Osteoblast (primary cell): ENCODE measurements at regions not wholly inside any gene's neighbourhood (a gene's known extent, or its start where the extent isn't known, plus 50 kb on each side); places are given as distances from the start of the nearest gene placed in this dataset.

Experiments used
- DNase-seq: peaks from one replicate; pipeline ENCODE4 v3.0.0; 2011; ENCODE audit warnings: low spot score, mixed read lengths; ENCODE audit not compliant: insufficient read length; ENCODE audit errors: missing footprints
- H2AFZ ChIP-seq: 2 replicates; pipeline ENCODE4 v1.6.0; 2011; ENCODE audit warnings: mild to moderate bottlenecking, low read length
- H3K27ac ChIP-seq: 2 replicates; pipeline ENCODE4 v1.5.1; 2011; ENCODE audit warnings: mild to moderate bottlenecking, low read depth, low read length, moderate library complexity
- H3K27me3 ChIP-seq: 2 replicates; pipeline ENCODE4 v1.6.0; 2012; ENCODE audit warnings: mild to moderate bottlenecking, control low read depth, inconsistent platforms, low read length, moderate library complexity; ENCODE audit not compliant: insufficient read depth
- H3K36me3 ChIP-seq: 2 replicates; pipeline ENCODE4 v1.5.1; 2011; ENCODE audit warnings: mild to moderate bottlenecking, low read length, control low read depth, moderate library complexity; ENCODE audit not compliant: insufficient read depth
- H3K4me1 ChIP-seq: 2 replicates; pipeline ENCODE4 v1.5.1; 2011; ENCODE audit warnings: mild to moderate bottlenecking, low read length, control low read depth, moderate library complexity; ENCODE audit not compliant: insufficient read depth
- H3K4me2 ChIP-seq: 2 replicates; pipeline ENCODE4 v1.6.0; 2011; ENCODE audit warnings: mild to moderate bottlenecking, low read length; ENCODE audit not compliant: insufficient read depth
- H3K4me3 ChIP-seq: fragments of 200-600 bp; sonication (generic); 3 replicates; pipeline ENCODE4 v1.5.1; 2012; ENCODE audit warnings: mild to moderate bottlenecking, low read length, inconsistent platforms; ENCODE audit not compliant: insufficient read depth
- H3K79me2 ChIP-seq: 2 replicates; pipeline ENCODE4 v1.6.0; 2012; ENCODE audit warnings: mild to moderate bottlenecking, low read length, control low read depth, inconsistent platforms; ENCODE audit not compliant: insufficient read depth
- H3K9me3 ChIP-seq: 2 replicates; pipeline ENCODE4 v1.5.1; 2011; ENCODE audit warnings: low read depth, low read length, control low read depth
- H4K20me1 ChIP-seq: 2 replicates; pipeline ENCODE4 v1.6.0; 2012; ENCODE audit warnings: mild to moderate bottlenecking, low read length, control low read depth; ENCODE audit not compliant: insufficient read depth
- TF ChIP-seq, protein P1 (sequence below): IDR thresholded peaks from 2 replicates; pipeline ENCODE4 v1.5.1; 2011; ENCODE audit warnings: mild to moderate bottlenecking, low read depth, low read length, moderate library complexity; ENCODE audit errors: extremely low read depth

DNA sequence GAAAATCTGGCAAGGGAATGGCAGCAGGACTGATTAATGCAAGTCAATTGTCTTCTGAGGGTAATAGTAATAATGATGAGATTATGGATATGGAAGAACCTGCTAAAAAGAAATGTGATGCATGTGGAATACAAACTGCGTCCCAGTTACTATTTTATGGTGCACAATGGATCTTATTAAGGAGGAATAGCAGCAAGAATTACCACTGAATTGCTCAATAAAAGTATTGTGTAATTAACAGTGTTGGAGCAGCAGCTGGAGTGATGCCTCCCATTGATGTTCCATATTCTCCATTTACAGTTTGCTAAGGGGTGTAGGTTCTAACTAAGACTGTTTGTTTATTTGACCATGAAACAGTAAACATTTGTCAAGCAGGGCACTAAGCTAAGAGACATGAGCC, 167.9 kb downstream of the HRH4 start:
- no peak overlapping the region for H3K4me2 ChIP-seq
- H3K9me3 ChIP-seq = no peaks in the 10 kb centered on the region
- TF ChIP-seq, protein P1, sequence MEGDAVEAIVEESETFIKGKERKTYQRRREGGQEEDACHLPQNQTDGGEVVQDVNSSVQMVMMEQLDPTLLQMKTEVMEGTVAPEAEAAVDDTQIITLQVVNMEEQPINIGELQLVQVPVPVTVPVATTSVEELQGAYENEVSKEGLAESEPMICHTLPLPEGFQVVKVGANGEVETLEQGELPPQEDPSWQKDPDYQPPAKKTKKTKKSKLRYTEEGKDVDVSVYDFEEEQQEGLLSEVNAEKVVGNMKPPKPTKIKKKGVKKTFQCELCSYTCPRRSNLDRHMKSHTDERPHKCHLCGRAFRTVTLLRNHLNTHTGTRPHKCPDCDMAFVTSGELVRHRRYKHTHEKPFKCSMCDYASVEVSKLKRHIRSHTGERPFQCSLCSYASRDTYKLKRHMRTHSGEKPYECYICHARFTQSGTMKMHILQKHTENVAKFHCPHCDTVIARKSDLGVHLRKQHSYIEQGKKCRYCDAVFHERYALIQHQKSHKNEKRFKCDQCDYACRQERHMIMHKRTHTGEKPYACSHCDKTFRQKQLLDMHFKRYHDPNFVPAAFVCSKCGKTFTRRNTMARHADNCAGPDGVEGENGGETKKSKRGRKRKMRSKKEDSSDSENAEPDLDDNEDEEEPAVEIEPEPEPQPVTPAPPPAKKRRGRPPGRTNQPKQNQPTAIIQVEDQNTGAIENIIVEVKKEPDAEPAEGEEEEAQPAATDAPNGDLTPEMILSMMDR = no peak
- no peak for DNase-seq
- H3K79me2 ChIP-seq = no peaks in the 10 kb centered on the region
- no peaks in the 10 kb centered on the region for H3K27me3 ChIP-seq
- H2AFZ ChIP-seq = no peak overlapping the region
- H3K36me3 ChIP-seq = no peaks in the 10 kb centered on the region
- H3K4me1 ChIP-seq = no peaks in the 10 kb centered on the region
- no peak overlapping the region for H3K27ac ChIP-seq
- H4K20me1 ChIP-seq = no peaks in the 10 kb centered on the region
- no peak overlapping the region for H3K4me3 ChIP-seq

DNA sequence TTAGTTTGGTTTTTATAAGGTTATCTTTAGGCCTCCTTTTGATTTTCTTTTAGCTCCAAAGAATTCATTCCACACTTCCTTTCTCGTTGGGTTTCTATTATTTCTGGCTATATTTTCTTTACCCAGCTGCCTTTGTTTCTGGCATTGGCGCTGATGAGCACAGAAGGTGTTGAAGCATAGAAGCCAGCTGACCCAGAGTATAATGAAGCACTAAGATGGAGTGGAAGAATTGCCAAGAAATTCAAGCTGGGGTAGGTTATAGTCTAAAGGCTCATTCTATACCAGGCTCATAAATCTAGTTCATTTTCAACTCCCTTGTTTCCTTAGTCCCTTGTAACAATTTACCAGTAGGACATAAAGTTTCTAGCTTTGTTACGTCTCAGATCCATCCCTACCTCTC, 169.5 kb downstream of the HRH4 start:
- no peak overlapping the region for H2AFZ ChIP-seq
- H3K27ac ChIP-seq = no peak overlapping the region
- no peaks in the 10 kb centered on the region for H3K79me2 ChIP-seq
- H3K9me3 ChIP-seq = no peaks in the 10 kb centered on the region
- H3K27me3 ChIP-seq = no peaks in the 10 kb centered on the region
- H3K4me1 ChIP-seq = no peaks in the 10 kb centered on the region
- no peak overlapping the region for H3K4me2 ChIP-seq
- no peaks in the 10 kb centered on the region for H4K20me1 ChIP-seq
- DNase-seq = no peak
- H3K4me3 ChIP-seq = no peak overlapping the region
- TF ChIP-seq, protein P1 = no peak
- H3K36me3 ChIP-seq = no peaks in the 10 kb centered on the region

DNA sequence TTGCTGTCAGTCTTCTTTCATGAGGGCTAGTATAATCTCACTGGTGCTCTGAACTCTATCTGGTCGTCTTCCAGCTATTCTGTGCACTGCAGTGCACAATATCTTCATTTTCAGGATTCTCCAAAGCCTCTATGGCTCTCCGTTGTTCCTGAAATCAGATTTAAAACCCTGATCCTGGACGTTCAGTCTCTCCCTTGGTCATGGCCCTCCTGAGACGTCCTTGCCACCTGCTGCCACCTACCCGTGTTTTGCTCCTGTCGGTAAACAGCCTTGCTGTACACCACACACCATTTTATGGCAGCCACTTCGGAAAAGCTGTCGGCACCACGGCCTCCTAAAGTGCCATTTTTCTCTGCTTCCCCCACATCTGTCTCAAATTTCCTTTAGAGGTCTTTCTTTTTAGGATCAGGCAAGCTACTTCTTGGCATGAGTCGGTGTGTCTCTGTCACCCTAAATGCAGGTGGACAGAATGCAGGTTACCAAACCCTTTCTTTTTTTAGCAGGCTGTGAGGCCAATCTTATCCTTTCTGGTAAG, 170.0 kb downstream of the HRH4 start:
- Histone ChIP-seq H3K27ac (no peak overlapping the region), H3K36me3 (no peaks in the 10 kb centered on the region), H3K79me2 (no peaks in the 10 kb centered on the region), H2AFZ (no peak overlapping the region), H4K20me1 (no peaks in the 10 kb centered on the region), H3K4me2 (no peak overlapping the region), H3K9me3 (no peaks in the 10 kb centered on the region), H3K27me3 (no peaks in the 10 kb centered on the region), H3K4me1 (no peaks in the 10 kb centered on the region), H3K4me3 (no peak overlapping the region)
- DNase-seq = no peak
- TF ChIP-seq, protein P1 = no peak

DNA sequence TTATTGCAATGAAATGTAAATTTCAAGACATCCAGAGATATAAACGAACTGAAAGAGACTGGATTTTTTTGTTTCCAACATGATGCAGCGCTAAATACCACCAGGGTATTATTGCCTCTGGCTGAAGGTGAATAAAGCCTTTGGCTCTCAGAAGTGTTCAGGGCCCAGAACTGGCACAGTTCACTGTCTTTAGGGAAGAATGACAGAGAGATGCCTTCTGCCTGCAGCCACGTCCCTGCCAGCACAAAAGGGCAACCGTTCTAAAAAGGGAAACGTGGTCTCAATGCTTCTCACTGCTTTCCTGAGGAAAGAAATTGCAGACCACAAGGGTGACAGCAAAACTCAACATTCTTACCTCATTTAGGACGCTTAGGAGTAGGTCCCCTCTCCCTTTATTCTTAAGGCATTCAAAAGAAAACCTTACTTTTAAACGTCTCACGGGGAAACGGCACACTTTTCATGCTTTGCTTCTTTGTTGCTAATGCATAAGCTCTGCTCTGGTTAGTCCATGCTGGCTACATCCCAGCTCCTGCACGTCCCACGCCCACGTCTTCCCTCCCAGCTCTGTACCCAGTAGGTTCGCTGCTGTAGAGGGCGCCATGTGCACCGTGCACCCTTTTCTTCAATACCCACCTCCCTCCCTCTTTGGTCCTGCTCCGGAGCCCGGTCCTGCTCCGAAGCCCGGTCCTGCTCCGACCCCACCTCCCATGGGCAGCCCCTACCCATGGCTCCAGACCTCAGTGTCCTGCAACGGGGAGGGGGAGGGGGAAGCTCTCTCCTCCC, 171.0 kb downstream of the HRH4 start:
- H3K79me2 ChIP-seq = no peaks in the 10 kb centered on the region
- H3K4me2 ChIP-seq = no peak overlapping the region
- H3K27ac ChIP-seq = no peak overlapping the region
- H2AFZ ChIP-seq = no peak overlapping the region
- no peaks in the 10 kb centered on the region for H3K36me3 ChIP-seq
- no peaks in the 10 kb centered on the region for H3K9me3 ChIP-seq
- H3K4me3 ChIP-seq = no peak overlapping the region
- DNase-seq = no peak
- no peaks in the 10 kb centered on the region for H3K27me3 ChIP-seq
- H3K4me1 ChIP-seq = no peaks in the 10 kb centered on the region
- H4K20me1 ChIP-seq = no peaks in the 10 kb centered on the region
- TF ChIP-seq, protein P1 = no peak
